Stimulated activated CD4-positive, alpha-beta T cell treated with anti-CD3 and anti-CD28 coated beads, Interleukin-4, amount 100 ng/mL, for 48 hours (primary cell): ENCODE measurements at regions not wholly inside any gene's neighbourhood (a gene's known extent, or its start where the extent isn't known, plus 50 kb on each side); places are given as distances from the start of the nearest gene placed in this dataset.
"Not testable (repeated sequence)": the region's sequence is repeated elsewhere in the genome, so short reads cannot be mapped to it uniquely, and the experiment has no call there.

ENCODE experiments used
- DNase-seq, 2 donors: peaks; one replicate each; pipeline ENCODE4 v3.0.0-alpha.2; 2020; ENCODE audit warnings: low read depth in 2 of 2

- no peak for DNase-seq
These were observed 138.3 kb downstream of the ANXA2 start for GRCh38 chr15:60259469-60259868.

- DNase-seq = no peak
These were observed 133.7 kb downstream of the ANXA2 start for GRCh38 chr15:60264088-60264487.

- no peak for DNase-seq
These were observed 133.2 kb downstream of the ANXA2 start for GRCh38 chr15:60264566-60264965.

GRCh38 chr15:60265057-60265456, 132.7 kb downstream of the ANXA2 start:
- no peak for DNase-seq

GRCh38 chr15:60272623-60273022, 125.2 kb downstream of the ANXA2 start:
- DNase-seq = no peak

- DNase-seq = no peak
These were observed 122.2 kb downstream of the ANXA2 start for GRCh38 chr15:60275624-60276023.

- DNase-seq = no peak
These were observed 118.9 kb downstream of the ANXA2 start for GRCh38 chr15:60278879-60279278.

GRCh38 chr15:60280259-60280658, 117.5 kb downstream of the ANXA2 start:
- DNase-seq = no peak

GRCh38 chr15:60283936-60284335, 113.8 kb downstream of the ANXA2 start:
- no peak for DNase-seq

- not testable (repeated sequence) for DNase-seq
These were observed 101.9 kb downstream of the ANXA2 start for GRCh38 chr15:60295901-60296300.

GRCh38 chr15:60297047-60297446, 100.7 kb downstream of the ANXA2 start:
- no peak for DNase-seq
